ENCODE measurements at regions not wholly inside any gene's neighbourhood (a gene's known extent, or its start where the extent isn't known, plus 50 kb on each side); places are given as distances from the start of the nearest gene placed in this dataset.
A peak's percentile ranks its signal among the peaks of the same experiment; 100 is the strongest.

DNA sequence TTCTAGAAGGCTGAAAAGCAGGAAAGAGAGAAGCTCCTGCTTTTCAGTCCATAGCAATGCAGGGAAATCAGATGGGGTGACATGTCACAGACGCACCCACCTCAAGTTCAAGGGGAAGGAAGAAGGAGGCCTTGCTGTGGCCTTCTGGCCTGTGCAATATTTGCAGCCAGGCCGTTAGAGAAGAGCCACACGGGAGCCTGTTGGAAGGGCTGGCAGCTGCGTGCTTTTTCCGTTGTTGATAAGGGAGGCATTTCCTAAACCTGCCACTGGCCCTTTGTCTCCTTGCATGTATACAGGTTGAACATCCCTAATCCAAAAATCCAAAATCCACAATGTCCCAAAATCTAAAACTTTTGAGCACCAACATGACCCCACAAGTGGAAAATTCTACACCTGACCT is 492.5 kb upstream of the ZMIZ1 start:
- DNase-seq, result no peak

DNA sequence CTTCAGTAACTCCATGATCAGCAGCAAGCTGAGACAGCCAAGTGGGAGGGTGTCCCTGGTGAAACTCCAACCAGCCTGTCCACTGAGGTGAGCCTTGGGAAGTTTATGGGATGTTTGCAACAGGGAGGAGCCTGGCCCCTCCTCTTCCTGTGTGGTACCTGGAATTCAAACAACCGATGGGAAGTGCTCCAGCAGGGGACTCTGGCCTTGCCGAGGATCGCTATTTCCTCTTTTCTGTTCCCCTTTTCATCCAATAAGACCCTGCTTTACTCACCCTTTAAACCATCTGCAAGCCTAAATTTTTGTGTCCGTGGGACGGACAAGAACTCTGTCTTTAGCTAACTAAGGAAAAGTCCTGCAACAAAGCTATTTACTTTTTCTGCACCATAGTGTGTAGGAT is 491.1 kb upstream of the ZMIZ1 start:
- no peak for DNase-seq

DNA sequence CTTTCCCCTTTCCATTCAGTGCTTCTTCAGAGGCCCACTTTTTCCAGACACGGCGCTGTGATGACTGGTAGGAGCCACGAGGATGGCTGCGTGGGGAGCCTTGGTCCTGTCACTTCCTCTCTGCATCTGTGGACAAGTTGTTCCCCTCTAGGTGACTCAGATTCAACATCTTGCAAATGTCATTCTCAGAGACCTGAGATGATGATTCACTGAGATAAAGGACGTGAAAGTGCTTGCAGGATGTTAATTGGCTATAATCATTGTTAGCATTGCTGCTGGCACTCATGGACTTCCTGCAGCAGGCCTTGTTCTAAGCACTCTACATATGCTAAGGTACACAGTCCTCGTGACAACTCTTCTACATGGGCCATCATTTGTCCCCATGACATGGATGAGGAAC is 489.8 kb upstream of the ZMIZ1 start:
- DNase-seq, result no peak

- DNase-seq, result no peak
Measured at GRCh38 chr10:78579576-78579975, 489.2 kb upstream of the ZMIZ1 start.

GRCh38 chr10:78579995-78580394 is 488.8 kb upstream of the ZMIZ1 start:
- peak; percentile 35 for DNase-seq

- DNase-seq, result no peak
Measured at GRCh38 chr10:78581133-78581694, 487.6 kb upstream of the ZMIZ1 start.

DNA sequence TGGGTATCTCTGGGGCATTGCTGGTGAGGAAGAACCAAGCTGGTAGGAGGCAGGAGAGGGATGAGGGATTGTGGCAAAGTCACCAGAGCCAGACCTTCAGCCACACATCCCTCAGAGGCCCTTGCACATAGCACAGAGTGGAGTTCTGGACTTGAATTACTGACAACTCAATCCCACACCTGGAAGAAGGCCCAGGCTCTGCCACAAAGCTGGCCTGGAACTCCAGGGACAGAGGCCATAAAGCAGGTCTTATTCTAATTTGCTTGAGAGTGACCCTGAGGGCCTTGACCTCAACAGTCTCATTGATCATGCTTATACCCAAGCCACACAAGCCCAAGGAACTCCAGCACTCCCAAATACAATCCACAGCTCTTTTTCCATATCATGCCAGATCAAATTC is 486.2 kb upstream of the ZMIZ1 start:
- DNase-seq, result no peak

DNA sequence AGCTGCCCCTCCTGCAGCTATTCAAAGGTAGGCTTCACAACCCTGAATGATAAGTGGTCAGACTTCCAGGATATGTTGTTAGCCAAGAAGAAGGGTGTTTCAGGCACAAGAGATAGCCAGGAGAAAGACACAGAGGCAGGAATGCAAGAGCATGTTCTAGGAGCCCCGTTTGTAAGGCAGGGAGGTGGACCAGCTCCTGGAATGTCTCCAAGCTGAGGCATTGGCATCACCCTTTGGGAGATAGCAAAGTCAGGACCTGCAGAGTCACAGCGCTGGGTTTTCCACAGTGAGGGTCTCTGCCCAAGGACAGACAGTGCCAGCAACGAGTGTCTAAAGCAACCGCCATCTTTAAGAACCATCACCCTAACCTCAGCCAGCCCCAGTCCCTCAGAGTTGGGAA is 484.5 kb upstream of the ZMIZ1 start:
- no peak for DNase-seq

DNA sequence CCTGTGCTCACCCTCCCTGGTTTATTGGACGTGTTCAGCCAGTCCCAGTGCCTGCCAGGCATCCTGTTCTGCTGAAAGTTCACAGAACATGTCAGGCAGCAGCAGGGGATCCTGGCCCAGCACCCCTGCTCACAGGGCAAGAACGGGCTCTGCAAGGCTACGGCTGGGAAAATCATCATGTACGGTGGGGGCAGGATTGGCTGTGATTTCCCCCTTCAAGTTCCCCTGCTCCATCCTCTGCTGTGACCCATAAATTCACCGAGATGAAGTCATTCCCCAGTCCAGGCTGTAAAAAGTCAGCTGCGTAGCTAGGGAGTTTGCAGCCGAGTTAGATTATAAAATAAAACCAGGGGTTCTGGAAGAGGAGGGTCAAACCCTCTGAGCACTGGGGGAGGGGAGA is 484.1 kb upstream of the ZMIZ1 start:
- DNase-seq, result no peak

DNA sequence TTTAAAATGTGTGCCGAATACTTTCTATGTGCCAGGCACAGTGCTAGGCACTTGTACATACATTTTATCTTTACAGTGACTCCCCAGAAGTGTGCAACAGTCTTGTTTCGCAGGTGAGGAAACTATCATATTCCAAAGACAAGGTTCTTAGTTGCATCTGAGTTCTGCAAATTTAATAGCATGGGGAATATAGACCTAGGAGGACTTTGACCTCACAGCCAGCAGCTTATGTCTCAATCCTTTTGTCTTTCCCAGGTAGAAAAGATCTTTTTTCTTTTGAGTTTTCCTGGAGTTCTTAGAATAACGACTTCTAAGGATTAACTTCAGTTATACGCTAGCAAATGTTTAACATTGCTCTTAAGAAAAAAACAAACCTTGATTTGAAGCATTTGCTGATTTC is 482.8 kb upstream of the ZMIZ1 start:
- no peak for DNase-seq

DNA sequence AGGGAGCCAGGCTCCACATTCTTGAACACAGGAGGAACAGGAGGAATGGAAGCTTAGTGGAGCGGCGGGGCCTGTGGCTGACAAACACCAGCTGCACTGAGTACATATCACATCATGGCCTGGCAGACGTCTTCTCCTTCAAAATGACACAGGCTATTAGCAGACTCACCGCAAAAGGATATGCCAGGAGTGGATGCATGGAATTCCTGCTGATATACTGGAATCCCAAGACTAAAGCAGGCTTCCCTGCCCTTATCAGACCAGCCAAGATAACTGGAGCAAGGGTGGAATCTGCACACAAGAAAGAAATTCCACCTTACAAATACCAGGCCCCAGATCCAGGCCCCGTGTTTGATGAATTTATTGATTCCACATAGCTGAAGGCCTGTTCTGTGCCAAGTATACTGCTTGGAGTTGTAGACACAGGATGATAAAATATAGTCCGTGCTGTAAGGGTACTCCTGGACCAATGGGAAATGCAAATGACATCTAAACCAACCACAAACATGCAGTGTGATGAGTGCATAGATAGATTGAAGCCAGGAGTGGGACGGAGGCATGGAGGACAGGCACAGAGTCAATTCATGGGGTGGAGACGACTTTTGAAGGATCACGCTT is 480.5 kb upstream of the ZMIZ1 start:
- no peak for DNase-seq

GRCh38 chr10:78589687-78590086 is 479.1 kb upstream of the ZMIZ1 start:
- DNase-seq, result no peak

DNA sequence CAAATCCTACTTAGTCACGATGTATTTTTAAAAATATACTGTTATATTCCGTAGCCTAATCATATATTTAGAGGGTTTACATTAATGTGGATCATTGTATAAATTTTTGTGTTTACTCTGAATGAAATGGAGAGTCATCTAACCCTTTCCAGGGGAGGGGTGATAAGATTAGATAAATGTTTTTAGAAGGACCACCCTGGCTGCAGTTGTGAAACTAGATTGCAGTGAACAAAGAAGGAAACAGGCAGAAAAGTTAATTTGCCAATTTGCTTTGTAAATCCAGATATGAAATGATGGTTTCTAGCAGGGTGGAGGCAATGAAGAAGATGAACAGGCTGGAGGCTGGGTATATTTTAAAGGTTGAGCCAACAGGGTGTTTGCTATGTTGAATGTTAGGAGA is 477.7 kb upstream of the ZMIZ1 start:
- no peak for DNase-seq

DNA sequence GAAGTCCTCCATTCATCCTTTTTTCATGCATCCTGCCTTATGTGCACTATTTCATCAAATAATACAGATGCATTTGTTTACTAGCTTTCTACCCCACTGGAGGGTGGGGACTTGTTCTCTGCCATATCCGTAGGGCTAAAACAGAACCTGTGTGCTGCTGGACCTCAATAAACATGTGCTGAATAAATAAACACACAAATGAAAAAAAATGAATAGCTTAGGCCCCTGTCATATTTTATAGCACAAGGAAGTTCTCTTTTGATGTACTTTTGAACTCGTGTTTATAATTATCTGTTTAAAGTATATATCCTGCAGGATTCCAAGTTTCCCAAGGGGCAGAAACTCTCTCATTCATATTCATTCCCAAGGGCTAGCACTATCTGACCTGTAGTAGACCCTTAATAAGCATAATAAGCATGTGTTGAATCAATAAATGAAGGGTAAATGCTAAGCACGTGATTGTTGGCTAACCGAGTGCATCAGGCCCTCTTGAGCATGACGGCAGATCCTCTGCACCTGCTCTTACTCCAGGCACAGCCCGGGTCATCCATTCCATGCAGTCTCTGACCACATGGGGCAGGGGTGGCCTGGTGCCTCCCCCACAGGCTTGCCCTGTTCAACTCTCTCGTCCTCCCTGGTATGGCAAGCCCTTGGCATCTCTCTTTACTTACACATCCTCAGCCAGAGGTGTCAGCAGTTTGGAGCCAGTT is 474.1 kb upstream of the ZMIZ1 start:
- no peak for DNase-seq

DNA sequence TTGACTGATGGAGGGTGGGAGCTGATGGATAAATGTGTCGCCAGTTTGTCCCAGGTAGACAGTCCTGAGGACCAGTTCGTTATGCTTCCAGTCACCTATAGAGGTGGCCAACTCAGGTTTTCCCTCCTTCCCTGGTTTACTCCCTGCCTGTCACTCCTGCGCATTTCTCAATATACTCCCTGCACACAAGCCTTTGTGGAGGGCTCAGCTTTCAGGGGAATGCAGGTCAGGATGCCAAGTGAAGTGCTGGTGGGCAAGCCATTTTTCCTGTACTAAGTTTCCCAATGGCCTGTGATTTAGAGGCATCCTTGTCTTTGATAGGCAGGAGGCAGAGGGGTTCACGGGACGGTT is 473.5 kb upstream of the ZMIZ1 start:
- no peak for DNase-seq

- no peak for DNase-seq
Measured at GRCh38 chr10:78596556-78596955, 472.2 kb upstream of the ZMIZ1 start.

GRCh38 chr10:78597796-78598555 is 470.8 kb upstream of the ZMIZ1 start:
- DNase-seq, result no peak

GRCh38 chr10:78599122-78599853 is 469.5 kb upstream of the ZMIZ1 start:
- no peak for DNase-seq

DNA sequence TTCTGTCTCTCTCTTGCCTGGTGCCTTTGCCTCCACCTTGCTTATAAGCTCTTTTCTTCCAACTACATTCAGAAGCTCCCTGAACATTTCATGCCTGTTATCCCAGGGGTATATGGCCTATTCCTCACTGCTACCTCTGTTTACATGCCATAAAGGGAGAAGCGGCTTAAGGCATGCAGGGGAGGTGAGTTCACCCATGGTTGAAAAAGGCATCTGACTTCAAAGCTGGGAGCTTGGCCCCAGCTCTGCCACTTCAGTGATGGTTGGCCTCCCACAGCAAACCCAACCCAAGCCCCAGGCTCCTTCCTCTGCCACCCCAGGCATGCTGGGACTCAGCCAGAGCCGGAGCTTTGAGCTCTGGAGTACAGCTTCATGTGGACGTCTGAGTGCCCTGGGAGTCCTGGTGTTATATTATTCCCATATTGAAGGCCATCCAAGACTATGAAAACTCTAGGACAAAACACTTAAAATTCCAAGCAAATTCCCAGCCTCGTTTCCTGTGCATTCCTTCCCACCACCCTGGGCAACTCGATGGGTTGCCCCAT is 468.6 kb upstream of the ZMIZ1 start:
- DNase-seq, result no peak

DNA sequence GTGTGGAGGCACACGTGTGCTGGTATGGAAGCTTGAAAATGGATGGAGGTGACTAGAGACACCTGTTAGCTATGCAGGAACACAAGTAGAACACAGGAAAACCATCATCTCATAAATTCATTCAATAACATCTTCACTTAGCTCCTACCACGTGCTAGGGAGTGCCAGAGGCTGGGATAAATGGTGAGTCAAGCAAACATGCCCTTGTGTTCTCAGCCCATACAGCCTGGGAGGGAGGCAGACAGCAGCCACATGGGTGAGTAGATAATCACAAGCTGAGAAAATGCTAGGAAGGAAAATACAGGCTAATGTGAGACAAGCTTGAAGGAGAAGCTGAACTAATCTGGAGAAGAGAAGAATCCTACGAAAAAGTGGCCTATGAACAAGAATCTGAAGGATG is 468.0 kb upstream of the ZMIZ1 start:
- no peak for DNase-seq

- no peak for DNase-seq
Measured at GRCh38 chr10:78602201-78602932, 466.4 kb upstream of the ZMIZ1 start.

- no peak for DNase-seq
Measured at GRCh38 chr10:78604286-78604685, 464.5 kb upstream of the ZMIZ1 start.
